WTC11 (cell line): ENCODE measurements at regions not wholly inside any gene's neighbourhood (a gene's known extent, or its start where the extent isn't known, plus 50 kb on each side); places are given as distances from the start of the nearest gene placed in this dataset.

Source experiments
- ATAC-seq: fragments of 200-7000 bp; cut with Tn5 transposase; 2 replicates; pipeline ENCODE4 v1.10.0; 2021; ENCODE audit warnings: mild to moderate bottlenecking, moderate library complexity
- CTCF ChIA-PET: fragments of 300-600 bp; sonication (Branson Sonifier 250); formaldehyde crosslinking; loops from one replicate; lab custom pipeline; 2021; ENCODE audit warnings: antibody characterized with exemption; lab: Charles Lee
- POLR2A ChIA-PET: fragments of 350-600 bp; sonication (Branson Sonifier 250); formaldehyde crosslinking; loops from one replicate; lab custom pipeline; 2021; ENCODE audit warnings: antibody characterized with exemption; lab: Charles Lee
- DNase-seq: peaks from one replicate; pipeline ENCODE4 v3.0.0; 2021; ENCODE audit warnings: low spot score
- H3K27ac Mint-ChIP-seq: 2 replicates; pipeline ENCODE4 v1.8.0; 2021; ENCODE audit warnings: mixed read lengths
- H3K27me3 Mint-ChIP-seq: 2 replicates; pipeline ENCODE4 v1.8.0; 2021; ENCODE audit warnings: low read depth, mild to moderate bottlenecking, moderate library complexity, mixed read lengths
- H3K36me3 Mint-ChIP-seq: 2 replicates; pipeline ENCODE4 v1.8.0; 2021; ENCODE audit warnings: mixed read lengths
- H3K4me1 Mint-ChIP-seq: 2 replicates; pipeline ENCODE4 v1.8.0; 2022; ENCODE audit warnings: mixed read lengths
- H3K4me3 Mint-ChIP-seq: 2 replicates; pipeline ENCODE4 v1.8.0; 2021; ENCODE audit warnings: mild to moderate bottlenecking, moderate library complexity, mixed read lengths
- H3K9me3 Mint-ChIP-seq: 2 replicates; pipeline ENCODE4 v1.8.0; 2021; ENCODE audit warnings: mixed read lengths
- ATF2 ChIP-seq: sonication (generic); formaldehyde crosslinking; IDR thresholded peaks from 2 replicates; pipeline ENCODE4 v1.8.1; 2022; ENCODE audit warnings: low read depth, missing genetic modification reagents, borderline replicate concordance
- ATF6 ChIP-seq: sonication (generic); formaldehyde crosslinking; IDR thresholded peaks from 2 replicates; pipeline ENCODE4 v1.8.1; 2023; ENCODE audit warnings: mild to moderate bottlenecking, missing genetic modification reagents
- CDX4 ChIP-seq: fragments of 250-450 bp; sonication (Bioruptor Pico); IDR thresholded peaks from 2 replicates; pipeline ENCODE4 v1.9.0; 2021; ENCODE audit warnings: moderate library complexity, mild to moderate bottlenecking, inconsistent platforms, borderline replicate concordance
- ELF4 ChIP-seq: sonication (generic); formaldehyde crosslinking; IDR thresholded peaks from 2 replicates; pipeline ENCODE4 v1.8.1; 2022; ENCODE audit warnings: low read depth, mild to moderate bottlenecking, moderate library complexity, missing genetic modification reagents
- FOXJ3 ChIP-seq: sonication (generic); formaldehyde crosslinking; IDR thresholded peaks from 2 replicates; pipeline ENCODE4 v1.9.0; 2021; ENCODE audit warnings: missing genetic modification reagents, mild to moderate bottlenecking, borderline replicate concordance
- FOXP4 ChIP-seq: sonication (generic); formaldehyde crosslinking; IDR thresholded peaks from 2 replicates; pipeline ENCODE4 v1.8.0; 2022; ENCODE audit warnings: mild to moderate bottlenecking, missing genetic modification reagents
- GTF2I ChIP-seq: fragments of 250-450 bp; sonication (Bioruptor Pico); conservative IDR thresholded peaks from 2 replicates; pipeline ENCODE4 v1.4.0; 2021; ENCODE audit warnings: mild to moderate bottlenecking
- HMGA2 ChIP-seq: fragments of 250-450 bp; sonication (Bioruptor Pico); IDR thresholded peaks from 2 replicates; pipeline ENCODE4 v1.4.0; 2021; ENCODE audit warnings: mild to moderate bottlenecking, moderate library complexity
- JAZF1 ChIP-seq: fragments of 250-450 bp; sonication (Bioruptor Pico); IDR thresholded peaks from 2 replicates; pipeline ENCODE4 v1.9.0; 2021; ENCODE audit warnings: moderate library complexity, mild to moderate bottlenecking, inconsistent platforms
- NFE2L1 ChIP-seq: sonication (generic); formaldehyde crosslinking; IDR thresholded peaks from 2 replicates; pipeline ENCODE4 v1.8.1; 2023; ENCODE audit warnings: missing genetic modification reagents
- NFYB ChIP-seq: sonication (generic); formaldehyde crosslinking; conservative IDR thresholded peaks from 2 replicates; pipeline ENCODE4 v1.8.0; 2022; ENCODE audit warnings: low read depth, missing genetic modification reagents
- NR1H2 ChIP-seq: sonication (generic); formaldehyde crosslinking; IDR thresholded peaks from 2 replicates; pipeline ENCODE4 v1.9.0; 2021; ENCODE audit warnings: mild to moderate bottlenecking, moderate library complexity, missing genetic modification reagents
- PREB ChIP-seq: sonication (generic); formaldehyde crosslinking; IDR thresholded peaks from 2 replicates; pipeline ENCODE4 v1.8.1; 2022; ENCODE audit warnings: mild to moderate bottlenecking, missing genetic modification reagents, moderate library complexity, borderline replicate concordance
- TEAD1 ChIP-seq: sonication (generic); formaldehyde crosslinking; IDR thresholded peaks from 2 replicates; pipeline ENCODE4 v1.8.0; 2022; ENCODE audit warnings: mild to moderate bottlenecking, missing genetic modification reagents
- USF1 ChIP-seq: sonication (generic); formaldehyde crosslinking; IDR thresholded peaks from 2 replicates; pipeline ENCODE4 v1.8.0; 2022; ENCODE audit warnings: mild to moderate bottlenecking, missing genetic modification reagents
- ZNF138 ChIP-seq: sonication (generic); formaldehyde crosslinking; conservative IDR thresholded peaks from 2 replicates; pipeline ENCODE4 v1.8.1; 2022; ENCODE audit warnings: mild to moderate bottlenecking, moderate library complexity, missing genetic modification reagents
- ZNF232 ChIP-seq: sonication (generic); formaldehyde crosslinking; IDR thresholded peaks from 2 replicates; pipeline ENCODE4 v1.8.0; 2022; ENCODE audit warnings: mild to moderate bottlenecking, missing genetic modification reagents
- ZNF317 ChIP-seq: sonication (generic); formaldehyde crosslinking; IDR thresholded peaks from 2 replicates; pipeline ENCODE4 v1.8.1; 2023; ENCODE audit warnings: low read depth, mild to moderate bottlenecking, moderate library complexity, missing genetic modification reagents, borderline replicate concordance
- ZNF416 ChIP-seq: fragments of 250-450 bp; sonication (Bioruptor Pico); IDR thresholded peaks from 2 replicates; pipeline ENCODE4 v1.9.0; 2021; ENCODE audit warnings: mild to moderate bottlenecking, inconsistent platforms
- ZNF532 ChIP-seq: fragments of 250-450 bp; sonication (Bioruptor Pico); IDR thresholded peaks from 2 replicates; pipeline ENCODE4 v1.9.0; 2021; ENCODE audit warnings: mild to moderate bottlenecking, borderline replicate concordance
- ZNF671 ChIP-seq: fragments of 250-450 bp; sonication (Bioruptor Pico); IDR thresholded peaks from 2 replicates; pipeline ENCODE4 v1.8.0; 2021; ENCODE audit warnings: mild to moderate bottlenecking

- ATAC-seq = no peak
Observed at GRCh38 chr13:103246581-103247200, 180.5 kb upstream of the SLC10A2 start.

GRCh38 chr13:103243495-103243894, 177.3 kb upstream of the SLC10A2 start:
- Mint-ChIP-seq H3K27me3 (no peaks in the 10 kb centered on the region), H3K4me3 (no peak overlapping the region), H3K4me1 (no peaks in the 10 kb centered on the region), H3K9me3 (no peaks in the 10 kb centered on the region), H3K36me3 (no peaks in the 10 kb centered on the region), H3K27ac (no peak overlapping the region)
- ChIA-PET CTCF (no interaction called here), POLR2A (no interaction called here)
- DNase-seq (no peak), ATAC-seq (no peak)
- TF ChIP-seq FOXP4 (CRISPR knock-in tag) (no peak), ZNF317 (CRISPR knock-in tag) (no peak)

More at GRCh38 chr13:103246581-103247200, 180.5 kb upstream of the SLC10A2 start:
- H3K27ac Mint-ChIP-seq = no peak overlapping the region
- H3K36me3 Mint-ChIP-seq = peaks cover 4% of the 10 kb centered on the region
- peaks cover 6% of the 10 kb centered on the region for H3K9me3 Mint-ChIP-seq
- no peak overlapping the region for H3K4me3 Mint-ChIP-seq
- ChIA-PET CTCF (no interaction called here), POLR2A (no interaction called here)
- no peaks in the 10 kb centered on the region for H3K27me3 Mint-ChIP-seq
- DNase-seq = no peak
- TF ChIP-seq ATF6 (CRISPR knock-in tag) (no peak), NFYB (CRISPR knock-in tag) (no peak), PREB (CRISPR knock-in tag) (no peak), ELF4 (CRISPR knock-in tag) (no peak), NR1H2 (CRISPR knock-in tag) (no peak), CDX4 (CRISPR knock-in tag) (no peak), ZNF416 (CRISPR knock-in tag) (no peak), ZNF138 (CRISPR knock-in tag) (no peak), TEAD1 (CRISPR knock-in tag) (no peak), ATF2 (no peak)
- H3K4me1 Mint-ChIP-seq = no peaks in the 10 kb centered on the region

GRCh38 chr13:103238441-103238840, 172.2 kb upstream of the SLC10A2 start:
- Mint-ChIP-seq H3K4me3 (no peak overlapping the region), H3K36me3 (peaks cover 11% of the 10 kb centered on the region), H3K27ac (no peak overlapping the region), H3K9me3 (peaks cover 19% of the 10 kb centered on the region), H3K27me3 (no peaks in the 10 kb centered on the region), H3K4me1 (no peaks in the 10 kb centered on the region)
- ChIA-PET POLR2A (no interaction called here), CTCF (no interaction called here)
- no peak for DNase-seq
- ATAC-seq = no peak
- TF ChIP-seq ZNF671 (CRISPR knock-in tag) (no peak), GTF2I (CRISPR knock-in tag) (no peak), NFE2L1 (CRISPR knock-in tag) (no peak), ZNF232 (CRISPR knock-in tag) (no peak), HMGA2 (CRISPR knock-in tag) (no peak), ZNF532 (CRISPR knock-in tag) (no peak), JAZF1 (CRISPR knock-in tag) (no peak), FOXJ3 (CRISPR knock-in tag) (no peak), USF1 (CRISPR knock-in tag) (no peak)
